HG02870 (cell line): ENCODE measurements at regions not wholly inside any gene's neighbourhood (a gene's known extent, or its start where the extent isn't known, plus 50 kb on each side); places are given as distances from the start of the nearest gene placed in this dataset.
"Not testable (repeated sequence)": the region's sequence is repeated elsewhere in the genome, so short reads cannot be mapped to it uniquely, and the experiment has no call there.

ENCODE experiments used
- ATAC-seq: cut with Tn5 transposase; IDR thresholded peaks from one replicate; pipeline ENCODE4 v1.9.1; 2021; ENCODE audit warnings: mild to moderate bottlenecking, moderate library complexity; ENCODE audit not compliant: unreplicated experiment

DNA sequence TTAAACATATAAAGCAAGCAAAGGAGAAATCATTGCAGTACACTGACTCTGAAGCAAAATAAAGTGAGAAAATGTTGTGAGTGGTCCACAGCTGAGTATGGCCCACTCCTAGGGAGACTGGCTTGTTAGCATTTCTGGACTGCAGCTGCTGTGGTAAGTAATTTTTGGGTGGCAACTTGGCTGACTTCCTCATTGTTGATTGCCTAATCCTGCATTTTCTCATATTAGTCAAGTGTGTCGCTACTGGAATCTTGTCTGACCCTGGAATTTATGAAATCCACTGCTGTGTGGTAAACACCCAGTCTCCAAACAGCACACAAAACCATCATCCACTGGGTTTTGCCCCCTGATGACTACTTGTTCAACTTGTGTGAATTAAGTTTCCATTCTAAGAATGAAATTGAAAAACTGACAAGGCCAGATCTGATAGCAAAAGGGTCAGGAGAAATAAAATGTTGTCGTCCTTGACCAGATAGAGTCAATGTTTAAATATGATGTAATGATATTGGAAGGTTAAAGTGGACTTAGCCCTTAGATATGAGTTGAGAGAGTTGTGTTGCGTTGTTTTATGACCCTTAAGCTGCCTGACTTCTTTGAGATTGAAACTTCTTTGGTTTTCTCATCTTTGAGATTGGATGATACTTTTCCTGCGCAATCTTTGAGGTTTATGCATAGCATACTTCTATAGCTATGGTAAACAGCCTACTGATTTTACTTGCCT, 106.6 kb upstream of the SEC22B start:
- not testable (repeated sequence) for ATAC-seq

DNA sequence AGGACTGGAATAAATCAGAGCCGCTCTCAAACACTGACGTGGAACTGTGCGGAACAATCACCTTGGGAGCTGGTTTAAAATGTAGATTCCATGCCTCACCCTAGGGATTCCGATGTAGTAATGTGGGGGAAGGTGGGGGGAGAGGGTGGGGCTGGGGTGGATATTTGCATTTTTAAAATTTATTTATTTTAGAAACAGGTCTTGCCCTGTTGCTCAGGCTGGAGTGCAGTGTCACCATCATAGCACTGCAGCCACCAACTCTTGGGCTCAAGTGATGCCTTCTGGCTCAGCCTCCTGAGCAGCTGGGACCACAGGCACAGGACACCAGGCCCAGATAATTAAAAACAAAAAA, 101.9 kb upstream of the SEC22B start:
- not testable (repeated sequence) for ATAC-seq

- not testable (repeated sequence) for ATAC-seq
Measured at GRCh38 chr1:120277428-120278258, 101.3 kb upstream of the SEC22B start.

DNA sequence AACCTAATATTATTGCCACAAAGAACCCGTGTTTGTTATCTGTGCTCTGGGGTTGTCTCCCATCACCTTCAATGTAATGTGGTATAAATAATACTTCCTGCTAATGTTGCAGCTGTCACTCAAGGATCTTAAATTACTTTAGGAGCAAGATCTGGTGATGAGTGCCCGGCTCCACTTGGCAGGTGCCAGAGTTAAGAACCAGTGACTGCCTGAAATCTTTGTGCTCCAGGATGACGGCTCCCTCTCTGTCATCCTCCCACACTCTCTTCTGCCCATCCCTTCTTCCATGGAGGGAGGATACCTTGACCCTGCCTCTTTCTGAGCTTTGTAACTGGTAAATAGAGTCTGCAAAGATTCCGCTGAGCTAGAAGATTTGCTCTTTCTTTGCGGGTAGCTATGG, 100.4 kb upstream of the SEC22B start:
- ATAC-seq: not testable (repeated sequence)

GRCh38 chr1:120274438-120274837, 98.1 kb upstream of the SEC22B start:
- ATAC-seq: not testable (repeated sequence)

GRCh38 chr1:120273363-120273762, 97.0 kb upstream of the SEC22B start:
- not testable (repeated sequence) for ATAC-seq

GRCh38 chr1:120272242-120272641, 95.9 kb upstream of the SEC22B start:
- not testable (repeated sequence) for ATAC-seq

DNA sequence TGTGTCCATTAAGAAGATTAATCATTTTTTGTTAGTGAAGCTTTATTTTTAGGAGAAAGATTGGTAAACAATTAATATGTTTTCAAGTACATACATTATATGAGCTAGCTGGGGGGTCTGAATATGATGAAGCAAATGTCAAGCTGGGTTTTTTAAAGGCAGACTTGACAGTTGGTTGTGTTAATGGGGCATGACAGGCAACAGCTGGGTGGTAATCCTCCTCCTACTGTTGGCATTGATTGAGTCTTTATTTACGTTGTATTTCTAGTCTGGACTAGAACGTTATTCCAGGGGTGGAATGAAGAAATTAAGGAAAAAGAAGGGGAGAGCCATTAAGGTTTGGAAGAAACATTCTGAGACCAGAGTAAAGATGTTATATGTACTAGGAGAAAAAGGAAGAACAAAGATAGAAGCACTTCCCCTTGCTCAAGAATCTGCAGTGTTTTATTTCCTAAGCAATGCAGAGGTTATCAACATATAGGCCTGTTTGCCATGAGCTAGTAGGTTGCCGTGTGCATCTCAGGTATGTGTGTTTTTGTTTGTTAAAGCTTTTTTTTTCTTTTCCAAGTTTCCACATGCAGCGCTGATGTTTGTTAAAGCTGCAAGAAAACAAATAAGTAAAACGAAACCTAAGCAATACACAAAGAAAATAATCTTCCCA, 95.4 kb upstream of the SEC22B start:
- not testable (repeated sequence) for ATAC-seq

DNA sequence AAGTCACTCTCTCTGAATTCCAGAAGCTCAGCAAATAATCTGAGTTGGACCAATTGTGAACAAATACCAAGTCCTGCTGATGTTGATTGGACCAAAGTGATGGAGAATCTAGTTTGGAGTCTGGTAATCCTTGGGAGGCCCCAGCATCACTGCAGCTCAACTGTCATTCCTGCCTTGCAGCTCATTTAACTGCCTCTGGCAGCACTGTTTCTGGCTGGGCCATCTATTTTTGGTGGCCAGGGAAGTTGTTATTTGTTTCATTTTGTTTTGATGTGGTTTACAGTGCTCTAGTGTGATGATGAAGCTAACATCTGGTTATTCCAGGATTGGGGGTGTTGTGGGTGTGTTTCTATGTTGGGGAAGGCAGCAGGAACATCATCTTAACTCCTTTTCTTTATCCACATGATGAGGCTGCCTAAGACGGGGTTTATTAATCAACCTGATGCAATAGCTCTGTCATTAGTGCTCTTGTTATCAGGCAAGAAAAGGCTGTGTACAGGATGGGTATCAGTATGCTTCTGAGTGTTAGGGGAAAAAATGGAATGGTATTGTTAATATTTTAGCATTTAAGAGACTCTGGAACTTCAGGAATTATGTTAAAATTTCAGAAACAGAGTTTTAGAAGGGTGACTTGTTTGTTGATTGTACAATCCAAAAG, 91.7 kb upstream of the SEC22B start:
- not testable (repeated sequence) for ATAC-seq

- ATAC-seq: not testable (repeated sequence)
Measured at GRCh38 chr1:120264564-120264963, 88.2 kb upstream of the SEC22B start.

DNA sequence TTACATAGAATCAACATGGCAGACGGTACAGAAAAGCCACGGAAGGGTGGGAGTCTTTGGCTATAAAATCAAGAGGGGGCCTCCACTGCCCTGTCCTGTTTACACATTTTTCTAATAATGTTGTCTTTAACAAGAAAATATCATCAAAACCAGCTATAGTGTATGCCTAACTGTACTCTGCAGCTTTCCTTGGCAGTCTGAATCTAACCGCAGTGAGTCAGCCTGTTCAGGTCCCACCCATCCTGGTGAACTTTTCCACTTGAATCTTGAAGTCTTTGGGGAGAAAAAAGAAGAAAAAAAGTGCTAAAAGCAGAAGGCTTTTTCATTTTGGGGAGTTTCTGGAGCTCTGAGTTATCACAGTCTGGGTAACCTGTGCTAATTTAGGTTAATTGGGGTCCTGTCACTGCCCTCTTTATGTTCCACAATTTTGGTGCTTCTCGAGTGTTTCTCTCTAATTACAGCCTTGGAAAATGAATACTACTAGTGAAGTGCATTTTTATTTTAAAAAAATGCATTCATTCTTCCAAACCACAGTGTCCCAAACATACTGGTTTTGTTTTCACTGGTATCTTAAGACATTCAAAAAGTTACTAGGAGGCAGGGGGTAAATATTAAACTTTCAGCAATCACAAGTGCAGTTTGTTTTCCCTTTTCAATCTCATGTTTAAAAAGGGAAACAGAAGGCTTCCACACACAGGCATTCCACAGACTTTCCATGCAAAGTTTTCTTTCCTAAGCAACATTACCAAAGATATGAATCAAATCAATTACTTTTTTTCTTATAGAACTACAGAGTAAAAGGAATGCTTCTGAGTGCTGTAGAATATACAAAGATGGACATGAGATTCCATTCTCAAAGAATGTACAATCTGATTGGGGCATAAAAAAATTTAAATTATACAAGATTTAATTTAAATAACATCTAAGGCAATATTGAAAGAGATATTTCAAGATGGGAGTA, 86.8 kb upstream of the SEC22B start:
- not testable (repeated sequence) for ATAC-seq

- not testable (repeated sequence) for ATAC-seq
Measured at GRCh38 chr1:120257778-120258105, 81.4 kb upstream of the SEC22B start.

GRCh38 chr1:120257064-120257777, 80.9 kb upstream of the SEC22B start:
- ATAC-seq: not testable (repeated sequence)

GRCh38 chr1:120250756-120251155, 74.4 kb upstream of the SEC22B start:
- not testable (repeated sequence) for ATAC-seq

GRCh38 chr1:120248726-120249427, 72.6 kb upstream of the SEC22B start:
- not testable (repeated sequence) for ATAC-seq

DNA sequence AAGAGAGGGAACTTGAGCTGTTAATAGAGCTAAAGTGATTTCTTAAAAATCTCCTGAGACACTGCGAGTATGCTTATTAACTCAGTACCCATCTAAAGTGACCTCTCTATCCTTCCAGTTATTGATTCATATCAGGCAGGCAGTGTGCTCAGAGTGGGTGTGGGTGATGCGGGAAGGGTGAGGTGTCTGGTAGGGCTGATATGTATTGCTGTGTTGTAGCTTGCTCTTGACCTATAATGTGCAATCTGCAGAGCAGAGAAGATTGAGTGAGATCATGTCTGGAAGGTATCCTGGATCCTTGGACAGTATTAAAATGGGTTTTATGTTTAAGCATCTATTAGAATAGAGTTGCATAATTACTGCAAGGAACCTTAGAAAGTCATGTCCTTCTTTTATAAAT, 71.9 kb upstream of the SEC22B start:
- ATAC-seq: not testable (repeated sequence)

DNA sequence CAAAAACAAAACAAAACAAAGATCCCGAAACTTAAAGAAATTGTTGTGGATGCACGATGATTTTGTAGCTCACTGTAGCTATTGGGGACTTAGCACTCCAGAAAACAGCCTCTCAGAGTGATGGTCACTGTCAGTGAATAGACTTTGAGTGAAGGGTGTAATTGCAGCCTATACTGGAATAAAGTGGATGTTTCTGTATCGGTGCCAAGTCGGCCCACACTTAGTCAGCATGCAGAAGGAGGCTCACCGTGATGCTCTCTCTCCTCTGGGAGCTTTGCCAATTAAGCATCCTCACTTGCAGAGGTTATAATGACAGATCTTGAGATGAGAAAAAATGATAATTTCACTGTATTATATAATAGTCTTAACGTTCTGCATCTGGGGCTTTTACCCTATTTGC, 67.5 kb upstream of the SEC22B start:
- not testable (repeated sequence) for ATAC-seq

DNA sequence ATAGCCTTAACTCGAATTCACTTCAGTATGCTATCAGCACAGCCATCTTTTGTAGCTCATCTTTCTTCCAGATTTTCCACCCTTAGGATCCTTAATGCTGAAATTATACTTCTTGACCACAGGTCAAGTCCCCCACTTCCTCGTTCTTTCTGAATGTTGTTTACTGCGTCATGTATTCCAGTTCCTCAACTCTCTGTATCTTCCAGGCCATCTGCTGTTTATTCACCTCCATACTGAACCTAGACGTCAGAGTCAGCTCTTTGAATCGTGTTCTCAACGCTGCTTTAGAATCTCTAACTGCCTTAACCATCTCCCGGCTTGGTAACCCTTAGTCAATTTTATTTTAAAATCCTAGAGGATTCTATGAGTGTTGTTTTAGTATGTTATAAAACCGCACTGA, 66.3 kb upstream of the SEC22B start:
- ATAC-seq: not testable (repeated sequence)

DNA sequence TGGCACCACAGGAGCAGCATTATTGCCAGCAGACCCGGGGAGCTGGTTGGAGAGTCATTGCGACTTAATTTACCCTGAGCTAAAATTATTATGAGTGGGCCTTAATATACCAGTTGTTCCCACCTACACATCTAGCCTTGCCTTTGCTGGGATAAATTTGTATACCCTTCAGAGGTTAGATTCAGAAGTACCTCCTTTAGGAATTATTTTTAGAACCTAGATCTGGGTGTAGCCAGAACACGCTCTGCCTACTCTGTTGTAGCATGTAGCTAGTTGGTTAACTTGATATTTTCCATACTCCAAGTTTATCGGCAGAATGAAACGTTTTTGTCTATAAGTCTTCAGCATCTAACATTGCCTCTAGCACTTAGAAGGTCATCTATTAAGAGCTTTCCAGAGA, 65.5 kb upstream of the SEC22B start:
- ATAC-seq: not testable (repeated sequence)
